GM12892 (cell line): ENCODE measurements at regions not wholly inside any gene's neighbourhood (a gene's known extent, or its start where the extent isn't known, plus 50 kb on each side); places are given as distances from the start of the nearest gene placed in this dataset.

ENCODE experiments used
- POLR2A ChIP-seq: IDR thresholded peaks from 2 replicates; pipeline ENCODE4 v1.6.1; 2011; ENCODE audit warnings: low read depth, low read length, control low read depth
- POLR2AphosphoS5 ChIP-seq: IDR thresholded peaks from 2 replicates; pipeline ENCODE4 v1.6.1; 2011; ENCODE audit warnings: low read depth, low read length, control low read depth

DNA sequence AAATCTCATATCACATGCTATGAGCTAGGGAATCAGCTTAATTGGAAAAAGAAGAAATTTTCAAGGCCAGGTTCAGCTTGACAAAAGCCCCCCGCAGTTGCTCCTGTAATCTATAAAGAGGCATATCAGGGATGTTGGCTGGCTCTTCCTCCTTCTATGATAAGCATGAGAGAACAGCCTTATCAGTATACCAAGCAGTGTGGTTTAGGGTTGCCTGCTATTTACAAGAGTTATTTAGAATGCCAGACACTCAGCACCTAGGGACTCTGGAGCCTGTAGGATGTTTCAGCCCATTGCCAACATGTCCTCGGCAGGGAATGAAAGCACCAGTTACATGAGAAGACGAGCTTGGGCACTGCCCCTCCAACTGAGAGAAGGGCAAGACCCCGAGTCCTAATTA is 89.5 kb upstream of the TMPO start:
- TF ChIP-seq POLR2A (no peak), POLR2AphosphoS5 (no peak)
